ENCODE measurements at regions not wholly inside any gene's neighbourhood (a gene's known extent, or its start where the extent isn't known, plus 50 kb on each side); places are given as distances from the start of the nearest gene placed in this dataset.

- H3K36me3 ChIP-seq: no peaks in the 10 kb centered on the region
- H3K4me1 ChIP-seq: no peaks in the 10 kb centered on the region
- ATAC-seq: no peak
- intact Hi-C loops (cut with DNase I): no loop called here
- no peak overlapping the region for H3K27ac ChIP-seq
- H3K9me3 ChIP-seq: no peaks in the 10 kb centered on the region
- no peak overlapping the region for H3K4me3 ChIP-seq
- no peaks in the 10 kb centered on the region for H3K27me3 ChIP-seq (ENCODE audit: low read depth)
- TF ChIP-seq CTCF (IDR thresholded peaks at IDR 0.05): no peak
- no peak for DNase-seq
Measured at GRCh38 chr21:15352009-15352408, 287.2 kb upstream of the NRIP1 start.

GRCh38 chr21:15353546-15353945, 288.7 kb upstream of the NRIP1 start:
- Histone ChIP-seq H3K36me3 (no peaks in the 10 kb centered on the region), H3K9me3 (no peaks in the 10 kb centered on the region), H3K4me3 (no peak overlapping the region), H3K27ac (no peak overlapping the region), H3K27me3 (ENCODE audit: low read depth) (no peaks in the 10 kb centered on the region), H3K4me1 (no peaks in the 10 kb centered on the region)
- no peak for DNase-seq
- intact Hi-C loops (cut with DNase I): no loop called here
- no peak for ATAC-seq
- TF ChIP-seq CTCF (IDR thresholded peaks at IDR 0.05): no peak

- ATAC-seq (no peak), DNase-seq (no peak)
- no peaks in the 10 kb centered on the region for H3K4me1 ChIP-seq
- H3K36me3 ChIP-seq: no peaks in the 10 kb centered on the region
- intact Hi-C loops (cut with DNase I): no loop called here
- H3K27me3 ChIP-seq (ENCODE audit: low read depth): no peaks in the 10 kb centered on the region
- H3K27ac ChIP-seq: no peak overlapping the region
- no peak for TF ChIP-seq CTCF (IDR thresholded peaks at IDR 0.05)
- H3K4me3 ChIP-seq: no peak overlapping the region
- no peaks in the 10 kb centered on the region for H3K9me3 ChIP-seq
Measured at GRCh38 chr21:15354516-15354915, 289.7 kb upstream of the NRIP1 start.

GRCh38 chr21:15355066-15355465, 290.3 kb upstream of the NRIP1 start:
- no peaks in the 10 kb centered on the region for H3K36me3 ChIP-seq
- intact Hi-C loops (cut with DNase I): no loop called here
- DNase-seq (no peak), ATAC-seq (no peak)
- TF ChIP-seq CTCF (IDR thresholded peaks at IDR 0.05): no peak
- no peaks in the 10 kb centered on the region for H3K9me3 ChIP-seq
- no peaks in the 10 kb centered on the region for H3K4me1 ChIP-seq
- H3K27ac ChIP-seq: no peak overlapping the region
- no peaks in the 10 kb centered on the region for H3K27me3 ChIP-seq (ENCODE audit: low read depth)
- H3K4me3 ChIP-seq: no peak overlapping the region

- H3K36me3 ChIP-seq: no peaks in the 10 kb centered on the region
- no peak for ATAC-seq
- no peaks in the 10 kb centered on the region for H3K9me3 ChIP-seq
- DNase-seq: no peak
- TF ChIP-seq CTCF (IDR thresholded peaks at IDR 0.05): no peak
- H3K4me3 ChIP-seq: no peak overlapping the region
- no peaks in the 10 kb centered on the region for H3K27me3 ChIP-seq (ENCODE audit: low read depth)
- H3K27ac ChIP-seq: no peak overlapping the region
- no peaks in the 10 kb centered on the region for H3K4me1 ChIP-seq
- intact Hi-C loops (cut with DNase I): no loop called here
Measured at GRCh38 chr21:15359251-15359650, 294.5 kb upstream of the NRIP1 start.

GRCh38 chr21:15362458-15362857, 297.7 kb upstream of the NRIP1 start:
- Histone ChIP-seq H3K27me3 (ENCODE audit: low read depth) (no peaks in the 10 kb centered on the region), H3K27ac (no peak overlapping the region), H3K9me3 (no peaks in the 10 kb centered on the region), H3K4me1 (no peaks in the 10 kb centered on the region), H3K4me3 (no peak overlapping the region), H3K36me3 (no peaks in the 10 kb centered on the region)
- intact Hi-C loops (cut with DNase I): no loop called here
- ATAC-seq (no peak), DNase-seq (no peak)
- TF ChIP-seq CTCF (IDR thresholded peaks at IDR 0.05): no peak
